ENCODE measurements at regions not wholly inside any gene's neighbourhood (a gene's known extent, or its start where the extent isn't known, plus 50 kb on each side); places are given as distances from the start of the nearest gene placed in this dataset.

GRCh38 chr14:82354126-82354525, 820.5 kb upstream of the SEL1L start:
- Histone ChIP-seq H3K4me1 (replicated peaks in 1 of 2) (no peaks in the 10 kb centered on the region), H3K36me3 (replicated peaks in 1 of 2) (no peaks in the 10 kb centered on the region), H3K4me3 (no peak overlapping the region), H3K27me3 (no peaks in the 10 kb centered on the region), H3K9me3 (replicated peaks in 1 of 3) (no peaks in the 10 kb centered on the region), H3K27ac (no peak overlapping the region)
- TF ChIP-seq CTCF (IDR thresholded peaks at IDR 0.05) (no peak), POLR2A (IDR thresholded peaks at IDR 0.05) (no peak)
- DNase-seq: no peak
- intact Hi-C loops (cut with DNase I): no loop called here

- H3K27ac ChIP-seq: no peak overlapping the region
- H3K9me3 ChIP-seq (replicated peaks in 1 of 3): no peaks in the 10 kb centered on the region
- no peaks in the 10 kb centered on the region for H3K4me1 ChIP-seq (replicated peaks in 1 of 2)
- H3K27me3 ChIP-seq: no peaks in the 10 kb centered on the region
- DNase-seq: no peak
- intact Hi-C loops (cut with DNase I): no loop called here
- 69 to 77% (median 72%) methylated on average over 3 of the region's 3 CpGs for WGBS, 4 donors
- TF ChIP-seq CTCF (IDR thresholded peaks at IDR 0.05) (no peak), POLR2A (IDR thresholded peaks at IDR 0.05) (no peak)
- H3K4me3 ChIP-seq: no peak overlapping the region
- H3K36me3 ChIP-seq (replicated peaks in 1 of 2): no peaks in the 10 kb centered on the region
Observed at GRCh38 chr14:82359201-82359600, 825.5 kb upstream of the SEL1L start.

GRCh38 chr14:82362452-82362851, 828.8 kb upstream of the SEL1L start:
- Histone ChIP-seq H3K36me3 (replicated peaks in 1 of 2) (no peaks in the 10 kb centered on the region), H3K4me1 (replicated peaks in 1 of 2) (no peaks in the 10 kb centered on the region), H3K4me3 (no peak overlapping the region), H3K9me3 (replicated peaks in 1 of 3) (no peaks in the 10 kb centered on the region), H3K27me3 (no peaks in the 10 kb centered on the region), H3K27ac (no peak overlapping the region)
- TF ChIP-seq POLR2A (IDR thresholded peaks at IDR 0.05): no peak
- no peak for TF ChIP-seq CTCF (IDR thresholded peaks at IDR 0.05)
- no peak for DNase-seq
- intact Hi-C loops (cut with DNase I): no loop called here

- no peak for DNase-seq
- Histone ChIP-seq H3K4me3 (no peak overlapping the region), H3K4me1 (replicated peaks in 1 of 2) (no peaks in the 10 kb centered on the region), H3K36me3 (replicated peaks in 1 of 2) (no peaks in the 10 kb centered on the region), H3K9me3 (replicated peaks in 1 of 3) (no peaks in the 10 kb centered on the region), H3K27me3 (no peaks in the 10 kb centered on the region), H3K27ac (no peak overlapping the region)
- WGBS, 4 donors: 86 to 90% (median 89%) methylated on average over 4 of the region's 4 CpGs
- intact Hi-C loops (cut with DNase I): no loop called here
- TF ChIP-seq CTCF (IDR thresholded peaks at IDR 0.05) (no peak), POLR2A (IDR thresholded peaks at IDR 0.05) (no peak)
Observed at GRCh38 chr14:82365471-82365870, 831.8 kb upstream of the SEL1L start.
